Gastroesophageal sphincter (tissue), 3 donors: ENCODE measurements at regions not wholly inside any gene's neighbourhood (a gene's known extent, or its start where the extent isn't known, plus 50 kb on each side); places are given as distances from the start of the nearest gene placed in this dataset.

Experiments
- CTCF ChIP-seq, 4 experiments: fragments of 200-600 bp in 2 of 4; fragments of 450-650 bp in 2 of 4; sonication (generic) in 1 of 4; IDR thresholded peaks; one replicate each; pipeline ENCODE4 v1.5.1; 2017 to 2019; ENCODE audit warnings: antibody characterized with exemption in 4 of 4, mild to moderate bottlenecking in 2 of 4, moderate library complexity in 2 of 4
- POLR2AphosphoS5 ChIP-seq: sonication (generic); formaldehyde crosslinking; IDR thresholded peaks from one replicate; pipeline ENCODE4 v1.6.1; 2017; ENCODE audit warnings: antibody characterized with exemption

DNA sequence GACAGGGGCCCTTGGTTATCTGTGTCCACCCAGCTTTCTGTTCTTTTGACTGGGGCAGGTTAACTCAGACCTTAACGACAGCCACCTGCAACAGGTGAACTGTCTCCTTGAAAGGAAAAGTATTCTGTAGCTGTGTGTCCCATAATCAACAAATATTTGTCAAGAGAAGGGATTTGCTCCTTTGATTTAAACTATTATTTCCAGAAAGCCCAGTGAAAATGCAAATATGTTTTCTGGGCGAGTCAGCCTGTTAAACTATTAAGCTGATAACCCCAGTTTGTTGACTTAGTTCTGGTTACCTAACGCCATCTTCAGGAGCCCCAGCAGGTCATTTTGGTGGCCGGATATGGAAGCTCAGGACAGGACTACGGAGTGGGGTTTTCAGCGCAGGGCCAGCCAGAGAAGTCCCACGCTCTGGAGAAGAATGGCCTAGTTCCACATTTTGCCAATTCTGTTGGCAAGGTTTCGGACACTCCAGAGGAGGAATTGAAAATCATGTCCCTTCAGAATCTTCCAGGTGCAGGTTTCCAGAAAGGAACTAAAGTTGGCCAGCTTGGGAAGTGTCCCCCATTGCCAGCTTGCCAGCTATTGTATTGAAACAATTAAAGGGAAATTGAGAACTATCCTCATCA lies 54.5 kb downstream of the ADRA2A start:
- TF ChIP-seq CTCF (IDR thresholded peaks at IDR 0.05) (no peak), POLR2AphosphoS5 (no peak)
